GM18511 (cell line): ENCODE measurements at regions not wholly inside any gene's neighbourhood (a gene's known extent, or its start where the extent isn't known, plus 50 kb on each side); places are given as distances from the start of the nearest gene placed in this dataset.
"Not testable (repeated sequence)": the region's sequence is repeated elsewhere in the genome, so short reads cannot be mapped to it uniquely, and the experiment has no call there.

Experiments used
- ATAC-seq: cut with Tn5 transposase; IDR thresholded peaks from one replicate; pipeline ENCODE4 v1.9.1; 2021; ENCODE audit warnings: mild to moderate bottlenecking, moderate library complexity; ENCODE audit not compliant: unreplicated experiment

DNA sequence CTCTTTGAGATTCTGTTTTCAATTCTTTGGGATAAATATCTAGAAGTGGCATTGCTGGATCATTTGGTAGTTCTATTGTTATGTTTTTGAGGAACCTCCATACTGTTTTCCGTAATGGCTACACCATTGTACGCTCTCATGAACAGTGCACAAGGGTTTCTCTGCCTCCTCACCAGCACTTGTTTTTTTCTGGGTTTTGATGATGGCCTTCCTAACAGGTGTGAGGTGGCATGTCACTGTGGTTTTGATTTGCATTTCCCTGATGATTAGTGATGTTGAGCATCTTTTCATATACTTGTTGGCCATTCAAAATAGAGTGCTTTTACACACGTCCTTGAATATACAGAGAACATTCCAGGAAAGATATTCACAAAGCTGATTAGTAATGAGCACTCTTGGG is 86.8 kb upstream of the ADORA2B start:
- ATAC-seq, result peak; percentile 64

- not testable (repeated sequence) for ATAC-seq
Measured at GRCh38 chr17:15860774-15861173, 84.2 kb upstream of the ADORA2B start.

DNA sequence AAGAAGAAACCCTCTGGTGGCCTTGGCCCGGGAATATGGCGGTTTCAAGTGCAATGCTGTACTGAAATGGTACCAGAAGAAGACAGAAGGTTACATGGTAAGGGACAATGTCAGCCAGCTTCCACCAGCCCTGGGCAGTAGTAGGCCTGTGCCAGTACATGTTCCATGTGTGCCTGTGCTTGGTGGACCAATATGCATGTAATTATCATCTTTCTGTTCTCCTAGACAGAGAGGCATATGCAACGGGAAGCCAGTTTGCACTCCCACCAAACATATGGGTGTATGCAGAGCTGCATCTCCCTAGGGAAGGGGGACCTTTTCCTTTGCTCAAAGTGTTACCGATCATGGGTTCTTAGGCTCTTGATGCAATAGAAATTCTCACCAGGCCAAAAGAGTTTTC is 80.9 kb upstream of the ADORA2B start:
- not testable (repeated sequence) for ATAC-seq

DNA sequence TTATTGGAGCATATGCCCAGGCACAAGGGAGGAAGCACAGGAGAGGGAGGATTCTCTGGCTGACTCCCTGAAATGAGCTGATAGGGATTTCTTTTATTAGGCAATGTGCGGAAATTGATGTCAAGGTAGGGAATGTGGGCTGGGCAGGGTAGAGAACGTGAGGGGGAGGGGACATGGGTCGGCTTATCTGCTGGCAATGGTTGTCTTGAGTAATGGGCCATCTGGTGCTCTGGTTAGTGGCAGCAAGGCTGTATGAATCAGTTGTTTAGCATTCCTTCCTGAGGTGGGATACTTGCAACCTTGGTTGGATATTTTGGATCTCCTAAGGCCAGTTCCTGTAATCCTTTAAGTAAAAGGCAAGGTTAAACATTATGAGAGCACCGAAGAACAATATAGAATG is 80.5 kb upstream of the ADORA2B start:
- not testable (repeated sequence) for ATAC-seq

DNA sequence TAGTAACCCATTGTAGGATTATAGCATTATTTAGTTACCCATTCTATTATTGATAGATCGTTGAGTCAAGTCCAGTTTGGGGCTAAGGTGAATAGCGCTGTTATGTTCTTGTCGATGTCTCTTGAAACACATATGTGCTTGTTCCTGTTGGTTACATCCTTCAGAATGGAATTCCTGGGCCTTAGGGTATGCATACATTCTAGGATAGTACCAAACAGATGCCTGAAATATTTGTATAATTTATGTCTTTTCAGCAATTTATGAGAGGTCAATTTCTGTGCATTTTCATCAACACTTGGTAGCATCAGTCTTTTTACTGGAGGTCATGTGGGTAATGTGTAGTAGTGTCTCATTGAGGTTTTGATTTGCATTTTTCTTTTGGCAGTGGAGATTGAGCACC is 78.9 kb upstream of the ADORA2B start:
- ATAC-seq, result not testable (repeated sequence)

- not testable (repeated sequence) for ATAC-seq
Measured at GRCh38 chr17:15867331-15867730, 77.6 kb upstream of the ADORA2B start.

- not testable (repeated sequence) for ATAC-seq
Measured at GRCh38 chr17:15869868-15870267, 75.1 kb upstream of the ADORA2B start.

DNA sequence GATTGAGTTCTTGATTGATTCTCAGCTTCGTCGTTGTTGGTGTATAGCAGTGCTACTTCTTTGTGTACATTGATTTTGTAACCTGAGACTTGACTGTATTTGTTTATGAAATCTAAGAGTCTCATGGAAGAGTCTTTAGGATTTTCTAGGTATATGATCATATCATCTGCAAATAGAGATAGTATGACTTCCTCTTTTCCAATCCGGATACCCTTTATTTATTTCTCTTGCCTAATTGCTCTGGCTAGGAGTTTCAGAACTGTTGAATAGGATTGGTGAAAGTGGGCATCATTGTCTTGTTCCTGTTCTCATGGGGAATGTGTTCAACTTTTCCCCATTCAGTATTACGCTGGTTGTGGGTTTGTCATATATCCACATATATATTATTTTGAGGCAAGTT is 72.3 kb upstream of the ADORA2B start:
- not testable (repeated sequence) for ATAC-seq

- not testable (repeated sequence) for ATAC-seq
Measured at GRCh38 chr17:15877882-15878500, 66.9 kb upstream of the ADORA2B start.

DNA sequence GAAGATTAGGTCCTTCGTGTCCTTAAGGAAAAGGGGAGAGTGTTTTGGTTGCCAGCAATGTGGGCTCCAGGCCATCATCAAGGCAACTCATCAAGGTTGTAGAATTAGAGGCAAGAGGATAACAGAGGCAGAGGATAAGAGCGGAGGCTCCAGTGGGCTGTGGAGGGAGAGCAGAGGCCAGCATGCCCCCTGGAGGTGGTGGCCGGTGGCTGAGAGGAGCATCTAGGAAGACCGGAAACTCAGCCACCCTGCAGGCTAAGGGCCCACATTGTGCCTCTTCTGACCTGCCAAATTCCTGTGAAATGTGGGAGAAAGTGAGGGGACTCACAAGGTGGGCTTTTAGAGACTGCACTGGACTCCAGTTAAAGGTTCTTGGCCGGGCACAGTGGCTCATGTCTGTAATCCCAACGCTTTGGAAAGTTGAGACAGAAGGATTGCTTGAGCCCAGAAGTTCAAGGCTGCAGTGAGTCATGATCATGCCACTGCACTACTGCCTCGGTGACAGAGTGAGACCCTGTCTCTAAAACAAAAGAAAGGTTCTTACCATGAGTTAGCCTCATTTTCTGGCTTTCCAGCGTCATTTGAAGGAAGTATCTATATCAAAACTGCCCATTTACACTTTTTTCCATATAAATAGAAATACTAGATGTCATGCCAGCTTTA is 62.7 kb upstream of the ADORA2B start:
- no peak for ATAC-seq

DNA sequence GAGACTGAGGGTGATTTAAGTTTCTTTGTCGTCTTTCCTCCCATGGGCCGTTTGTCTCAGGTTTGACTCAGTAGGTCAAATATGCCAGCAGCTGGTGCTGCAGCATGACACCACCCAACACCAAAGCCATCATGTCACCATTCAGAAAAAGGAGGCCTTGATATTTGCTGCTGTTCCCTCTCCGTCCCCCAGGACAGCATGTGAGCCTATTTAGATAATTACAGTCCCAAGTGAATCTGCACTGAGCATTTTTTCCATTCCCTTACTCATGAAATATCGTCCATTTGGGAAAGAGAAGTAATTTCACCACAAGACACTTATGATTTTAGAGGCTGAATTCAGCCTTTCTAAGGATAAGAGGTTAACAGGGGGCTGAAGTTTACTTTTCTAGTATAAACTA is 62.2 kb upstream of the ADORA2B start:
- no peak for ATAC-seq

GRCh38 chr17:15883617-15884111 is 61.3 kb upstream of the ADORA2B start:
- no peak for ATAC-seq

- no peak for ATAC-seq
Measured at GRCh38 chr17:15884731-15885130, 60.2 kb upstream of the ADORA2B start.

- no peak for ATAC-seq
Measured at GRCh38 chr17:15885770-15886169, 59.2 kb upstream of the ADORA2B start.

DNA sequence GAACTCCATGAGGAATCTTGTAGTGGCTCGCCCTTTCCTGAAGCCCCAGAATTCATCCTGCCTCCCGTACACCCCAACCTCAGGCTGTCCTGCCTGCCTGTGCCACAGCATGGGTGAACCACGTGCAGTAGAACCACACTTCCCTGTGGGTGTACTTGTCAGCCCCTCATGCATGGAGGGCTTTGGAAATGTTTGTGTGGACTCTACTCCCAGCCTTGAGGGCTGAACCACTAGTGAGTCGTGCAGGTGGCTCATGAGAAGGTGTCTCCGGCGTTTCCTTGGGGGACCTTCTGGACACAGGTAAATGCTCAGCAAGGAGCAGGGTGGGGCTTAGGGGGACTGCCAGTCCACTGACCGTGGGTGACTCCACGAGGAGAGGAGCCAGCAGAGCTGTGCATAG is 58.7 kb upstream of the ADORA2B start:
- no peak for ATAC-seq

- no peak for ATAC-seq
Measured at GRCh38 chr17:15886804-15887203, 58.1 kb upstream of the ADORA2B start.

- no peak for ATAC-seq
Measured at GRCh38 chr17:15888436-15888835, 56.5 kb upstream of the ADORA2B start.

- ATAC-seq, result no peak
Measured at GRCh38 chr17:15890279-15890892, 54.5 kb upstream of the ADORA2B start.

- ATAC-seq, result no peak
Measured at GRCh38 chr17:15891318-15891717, 53.6 kb upstream of the ADORA2B start.

- no peak for ATAC-seq
Measured at GRCh38 chr17:15892244-15892643, 52.7 kb upstream of the ADORA2B start.

GRCh38 chr17:15892731-15893657 is 51.9 kb upstream of the ADORA2B start:
- ATAC-seq, result no peak
